ENCODE measurements at regions not wholly inside any gene's neighbourhood (a gene's known extent, or its start where the extent isn't known, plus 50 kb on each side); places are given as distances from the start of the nearest gene placed in this dataset.
A peak's percentile ranks its signal among the peaks of the same experiment; 100 is the strongest.

- H3K9me3 Mint-ChIP-seq (ENCODE audit: unreplicated experiment) = no peaks in the 10 kb centered on the region
- no peak overlapping the region for H3K27ac Mint-ChIP-seq (ENCODE audit: unreplicated experiment)
- peaks cover 4% of the 10 kb centered on the region for H3K27me3 Mint-ChIP-seq (ENCODE audit: unreplicated experiment)
- peaks cover 5% of the 10 kb centered on the region for H3K36me3 Mint-ChIP-seq (ENCODE audit: low read depth, unreplicated experiment)
- no peak for DNase-seq (ENCODE audit: low spot score)
- TF ChIP-seq CTCF (IDR thresholded peaks at IDR 0.05; ENCODE audit: unreplicated experiment) = no peak
- H3K4me3 Mint-ChIP-seq (ENCODE audit: unreplicated experiment) = no peak overlapping the region
- H3K4me1 Mint-ChIP-seq (ENCODE audit: unreplicated experiment) = peaks cover 3% of the 10 kb centered on the region
These were observed 332.2 kb downstream of the EIPR1 start for GRCh38 chr2:3045318-3045921.

- Mint-ChIP-seq H3K36me3 (ENCODE audit: low read depth, unreplicated experiment) (peaks cover 5% of the 10 kb centered on the region), H3K27ac (ENCODE audit: unreplicated experiment) (peak overlapping the region; percentile 4), H3K27me3 (ENCODE audit: unreplicated experiment) (peaks cover 4% of the 10 kb centered on the region), H3K4me1 (ENCODE audit: unreplicated experiment) (no peaks in the 10 kb centered on the region), H3K4me3 (ENCODE audit: unreplicated experiment) (no peak overlapping the region), H3K9me3 (ENCODE audit: unreplicated experiment) (no peaks in the 10 kb centered on the region)
- DNase-seq (ENCODE audit: low spot score) = no peak
- no peak for TF ChIP-seq CTCF (IDR thresholded peaks at IDR 0.05; ENCODE audit: unreplicated experiment)
These were observed 332.9 kb downstream of the EIPR1 start for GRCh38 chr2:3044587-3045317.

- TF ChIP-seq CTCF (IDR thresholded peaks at IDR 0.05; ENCODE audit: unreplicated experiment) = no peak
- H3K4me1 Mint-ChIP-seq (ENCODE audit: unreplicated experiment) = no peaks in the 10 kb centered on the region
- no peak for DNase-seq (ENCODE audit: low spot score)
These were observed 333.9 kb downstream of the EIPR1 start for GRCh38 chr2:3043726-3044125.

GRCh38 chr2:3042601-3043585, 334.7 kb downstream of the EIPR1 start:
- H3K27ac Mint-ChIP-seq (ENCODE audit: unreplicated experiment) = no peak overlapping the region
- no peak for DNase-seq (ENCODE audit: low spot score)
- no peak overlapping the region for H3K4me3 Mint-ChIP-seq (ENCODE audit: unreplicated experiment)
- peaks cover 6% of the 10 kb centered on the region for H3K27me3 Mint-ChIP-seq (ENCODE audit: unreplicated experiment)
- TF ChIP-seq CTCF (IDR thresholded peaks at IDR 0.05; ENCODE audit: unreplicated experiment) = no peak
- no peaks in the 10 kb centered on the region for H3K4me1 Mint-ChIP-seq (ENCODE audit: unreplicated experiment)
- no peaks in the 10 kb centered on the region for H3K9me3 Mint-ChIP-seq (ENCODE audit: unreplicated experiment)
- peaks cover 5% of the 10 kb centered on the region for H3K36me3 Mint-ChIP-seq (ENCODE audit: low read depth, unreplicated experiment)

More at GRCh38 chr2:3043726-3044125, 333.9 kb downstream of the EIPR1 start:
- Mint-ChIP-seq H3K9me3 (ENCODE audit: unreplicated experiment) (no peaks in the 10 kb centered on the region), H3K4me3 (ENCODE audit: unreplicated experiment) (no peak overlapping the region), H3K27ac (ENCODE audit: unreplicated experiment) (peak overlapping the region; percentile 4), H3K36me3 (ENCODE audit: low read depth, unreplicated experiment) (peaks cover 5% of the 10 kb centered on the region), H3K27me3 (ENCODE audit: unreplicated experiment) (peaks cover 4% of the 10 kb centered on the region)

Data from endothelial cell (in vitro differentiated cells).